Mesenchymal stem cell (in vitro differentiated cells and primary cell): ENCODE measurements at regions not wholly inside any gene's neighbourhood (a gene's known extent, or its start where the extent isn't known, plus 50 kb on each side); places are given as distances from the start of the nearest gene placed in this dataset.

Experiments used
- DNase-seq: peaks from one replicate; pipeline ENCODE4 v3.0.0-alpha.2; 2013
- H2AFZ ChIP-seq: one replicate; pipeline ENCODE4 v1.6.1; 2013; ENCODE audit warnings: low read depth, mild to moderate bottlenecking, control low read depth, inconsistent platforms, low read length, moderate library complexity
- H2AK5ac ChIP-seq: 2 replicates; pipeline ENCODE4 v1.6.1; 2013; ENCODE audit warnings: low read length, moderate library complexity, mild to moderate bottlenecking, inconsistent platforms; ENCODE audit not compliant: severe bottlenecking
- H2BK120ac ChIP-seq: one replicate; pipeline ENCODE4 v1.6.1; 2013; ENCODE audit warnings: low read depth, mild to moderate bottlenecking, inconsistent platforms, low read length, moderate library complexity
- H2BK12ac ChIP-seq, 2 experiments: one replicate each; pipeline ENCODE4 v1.6.1; 2013; ENCODE audit warnings: inconsistent platforms in 2 of 2, low read length in 2 of 2, mild to moderate bottlenecking in 2 of 2, moderate library complexity in 2 of 2, control low read depth in 1 of 2
- H2BK15ac ChIP-seq: one replicate; pipeline ENCODE4 v1.6.1; 2013; ENCODE audit warnings: mild to moderate bottlenecking, low read depth, inconsistent platforms; ENCODE audit not compliant: poor library complexity, severe bottlenecking
- H2BK5ac ChIP-seq: 2 replicates; pipeline ENCODE4 v1.6.1; 2013; ENCODE audit warnings: low read depth, mild to moderate bottlenecking, low read length, control low read depth, inconsistent platforms; ENCODE audit not compliant: poor library complexity, severe bottlenecking
- H3K14ac ChIP-seq, 2 experiments: one replicate each; pipeline ENCODE4 v1.6.1; 2013; ENCODE audit warnings: inconsistent platforms in 2 of 2, low read length in 2 of 2, control low read depth in 1 of 2, mild to moderate bottlenecking in 1 of 2, moderate library complexity in 1 of 2
- H3K18ac ChIP-seq, 2 experiments: one replicate each; pipeline ENCODE4 v1.6.1; 2013; ENCODE audit warnings: inconsistent platforms in 2 of 2, low read length in 2 of 2, control low read depth in 1 of 2, low read depth in 1 of 2, mild to moderate bottlenecking in 1 of 2
- H3K23ac ChIP-seq, 2 experiments: one replicate each; pipeline ENCODE4 v1.6.1; 2013; ENCODE audit warnings: inconsistent platforms in 2 of 2, low read length in 2 of 2, mild to moderate bottlenecking in 2 of 2, moderate library complexity in 2 of 2, control low read depth in 1 of 2
- H3K27ac ChIP-seq: 2 replicates; pipeline ENCODE4 v1.5.1; 2013; ENCODE audit warnings: mild to moderate bottlenecking, moderate library complexity, low read length, control low read depth, inconsistent platforms; ENCODE audit not compliant: poor library complexity, severe bottlenecking
- H3K27me3 ChIP-seq, 2 experiments: 2 replicates each; pipeline versions ENCODE4 v1.6.1 to v1.7.0; 2013; ENCODE audit warnings: low read length in 2 of 2, mild to moderate bottlenecking in 2 of 2, moderate library complexity in 2 of 2, control low read depth in 1 of 2, inconsistent platforms in 1 of 2; ENCODE audit not compliant: control insufficient read depth in 1 of 2, insufficient read depth in 1 of 2
- H3K36me3 ChIP-seq, 2 experiments: 2 replicates each; pipeline versions ENCODE4 v1.6.1 to v1.7.0; 2013; ENCODE audit warnings: low read length in 2 of 2, control low read depth in 1 of 2, inconsistent platforms in 1 of 2, low read depth in 1 of 2, mild to moderate bottlenecking in 1 of 2; ENCODE audit not compliant: insufficient read depth in 2 of 2, control insufficient read depth in 1 of 2
- H3K4ac ChIP-seq, 2 experiments: one replicate each; pipeline ENCODE4 v1.6.1; 2013; ENCODE audit warnings: inconsistent platforms in 2 of 2, low read length in 2 of 2, mild to moderate bottlenecking in 2 of 2, moderate library complexity in 2 of 2, control low read depth in 1 of 2, low read depth in 1 of 2
- H3K4me1 ChIP-seq: 2 replicates; pipeline ENCODE4 v1.6.1; 2013; ENCODE audit warnings: low read depth, low read length, control low read depth; ENCODE audit not compliant: control insufficient read depth, insufficient read depth
- H3K4me2 ChIP-seq: 2 replicates; pipeline ENCODE4 v1.6.1; 2013; ENCODE audit warnings: low read length, mild to moderate bottlenecking, inconsistent platforms; ENCODE audit not compliant: poor library complexity, severe bottlenecking
- H3K4me3 ChIP-seq, 2 experiments: 2 replicates each; pipeline versions ENCODE4 v1.5.1 to v1.7.0; 2013; ENCODE audit warnings: low read length in 2 of 2, mild to moderate bottlenecking in 2 of 2, control low read depth in 1 of 2, low read depth in 1 of 2; ENCODE audit not compliant: insufficient read depth in 1 of 2
- H3K79me1 ChIP-seq: replicated peaks from 2 replicates; pipeline ENCODE4 v1.6.1; 2013; ENCODE audit warnings: mild to moderate bottlenecking, control low read depth, low read length, inconsistent platforms; ENCODE audit not compliant: poor library complexity, severe bottlenecking
- H3K9ac ChIP-seq: 2 replicates; pipeline ENCODE4 v1.7.0; 2013; ENCODE audit warnings: mild to moderate bottlenecking, low read length, moderate library complexity
- H3K9me3 ChIP-seq: 2 replicates; pipeline ENCODE4 v1.7.0; 2013; ENCODE audit warnings: mild to moderate bottlenecking, low read length; ENCODE audit not compliant: control insufficient read depth
- H4K8ac ChIP-seq: one replicate; pipeline ENCODE4 v1.6.1; 2013; ENCODE audit warnings: inconsistent platforms, mild to moderate bottlenecking, low read length, moderate library complexity
- H4K91ac ChIP-seq: one replicate; pipeline ENCODE4 v1.6.1; 2013; ENCODE audit warnings: mild to moderate bottlenecking, low read length, inconsistent platforms
- WGBS: methylation state at CpG from one replicate; pipeline ENCODE4 v1.1.7; 2013; ENCODE audit warnings: mixed read lengths; 5-methylcytosine and 5-hydroxymethylcytosine counted together

DNA sequence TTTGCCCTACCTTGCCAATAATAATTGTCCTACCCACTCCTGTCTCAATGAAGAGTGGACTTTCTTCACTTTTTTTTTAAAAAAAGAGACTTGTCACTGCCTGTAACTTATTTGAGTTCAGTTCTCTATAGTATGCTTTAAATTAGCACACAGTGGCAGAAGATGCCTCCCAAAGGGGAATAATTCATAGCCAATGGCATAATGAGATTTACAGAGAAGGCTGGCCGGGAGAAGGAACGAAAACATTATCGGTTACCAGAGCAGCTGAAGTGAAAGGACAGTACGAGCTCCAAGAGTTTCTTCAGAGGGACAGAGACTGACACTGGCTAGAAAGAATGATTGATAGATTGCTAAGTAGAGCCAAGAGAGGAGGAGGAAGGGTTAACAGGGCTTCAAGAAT, 356.3 kb downstream of the EMP1 start:
- Histone ChIP-seq H3K4me3 (no peak overlapping the region), H4K91ac (no peak overlapping the region), H3K36me3 (no peaks in the 10 kb centered on the region), H3K4me2 (no peak overlapping the region), H3K4ac (no peak overlapping the region), H3K23ac (no peak overlapping the region), H3K4me1 (no peaks in the 10 kb centered on the region), H4K8ac (no peak overlapping the region), H3K27ac (no peak overlapping the region), H2AFZ (no peak overlapping the region), H3K18ac (no peak overlapping the region), H3K9me3 (no peaks in the 10 kb centered on the region), H2AK5ac (no peak overlapping the region), H2BK5ac (no peak overlapping the region), H2BK12ac (no peak overlapping the region), H2BK15ac (no peak overlapping the region), H3K79me1 (no peaks in the 10 kb centered on the region), H3K9ac (no peak overlapping the region), H3K14ac (no peak overlapping the region), H3K27me3 (peaks cover 0 to 5% of the 10 kb centered on the region in 2 experiments), H2BK120ac (no peak overlapping the region)
- no peak for DNase-seq
- 83% methylated on average over 4 of the region's 4 CpGs for WGBS

DNA sequence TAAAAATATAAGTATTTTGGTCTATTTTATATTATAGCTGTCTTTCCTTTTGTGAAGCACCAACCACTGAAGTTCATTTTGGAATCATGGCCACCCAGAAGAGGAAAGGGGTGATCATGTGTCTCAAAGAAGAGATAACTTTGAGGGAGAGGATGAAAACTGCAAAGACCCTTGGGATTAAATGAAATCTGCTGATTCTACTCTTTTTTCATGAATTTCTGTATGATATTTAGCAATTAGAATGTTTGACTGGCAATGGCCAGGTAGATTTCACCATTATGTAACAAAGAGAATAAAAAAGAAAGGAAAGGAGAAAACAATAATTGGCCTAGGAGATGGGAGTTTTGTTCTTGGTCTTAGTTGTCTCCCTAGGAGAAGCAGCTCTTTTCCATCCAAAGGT, 350.8 kb downstream of the EMP1 start:
- no peak overlapping the region for H3K4ac ChIP-seq
- H4K91ac ChIP-seq = no peak overlapping the region
- H3K36me3 ChIP-seq = no peaks in the 10 kb centered on the region
- no peak overlapping the region for H2BK5ac ChIP-seq
- H3K27ac ChIP-seq = no peak overlapping the region
- H3K4me3 ChIP-seq = no peak overlapping the region
- H3K79me1 ChIP-seq = no peaks in the 10 kb centered on the region
- H2BK120ac ChIP-seq = no peak overlapping the region
- H3K9ac ChIP-seq = no peak overlapping the region
- H2AK5ac ChIP-seq = no peak overlapping the region
- peaks cover 0 to 3% of the 10 kb centered on the region in 2 experiments for H3K27me3 ChIP-seq
- no peak overlapping the region for H3K23ac ChIP-seq
- H2BK12ac ChIP-seq = no peak overlapping the region
- H3K14ac ChIP-seq = no peak overlapping the region
- DNase-seq = no peak
- no peak overlapping the region for H3K4me2 ChIP-seq
- H3K18ac ChIP-seq = no peak overlapping the region
- H2BK15ac ChIP-seq = no peak overlapping the region
- H4K8ac ChIP-seq = no peak overlapping the region
- no peaks in the 10 kb centered on the region for H3K4me1 ChIP-seq
- H2AFZ ChIP-seq = no peak overlapping the region
- no peaks in the 10 kb centered on the region for H3K9me3 ChIP-seq

DNA sequence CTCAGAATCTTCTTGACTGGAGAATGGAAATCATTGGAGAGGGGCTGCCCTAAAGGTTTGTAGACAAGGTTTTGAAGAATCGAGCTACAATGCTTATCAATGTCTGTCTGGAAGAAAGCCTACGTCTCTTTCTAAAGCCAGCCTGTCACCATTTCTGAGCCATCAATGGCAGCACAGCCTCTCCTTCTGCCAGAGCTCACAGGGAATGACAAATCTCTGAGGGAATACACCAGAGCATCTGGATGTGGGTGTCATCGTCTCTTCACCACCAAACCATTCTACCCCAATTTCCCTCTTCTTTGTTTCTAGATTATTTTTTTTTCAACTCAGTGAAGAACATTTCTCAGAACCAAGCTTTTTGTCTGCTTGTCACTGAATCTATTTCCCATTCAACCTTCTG, 349.7 kb downstream of the EMP1 start:
- H3K36me3 ChIP-seq = no peaks in the 10 kb centered on the region
- H3K9ac ChIP-seq = no peak overlapping the region
- H3K4ac ChIP-seq = no peak overlapping the region
- H4K8ac ChIP-seq = no peak overlapping the region
- no peak overlapping the region for H2BK5ac ChIP-seq
- no peak overlapping the region for H2BK15ac ChIP-seq
- no peak overlapping the region for H3K14ac ChIP-seq
- H3K4me2 ChIP-seq = no peak overlapping the region
- H2BK12ac ChIP-seq = no peak overlapping the region
- no peak overlapping the region for H4K91ac ChIP-seq
- no peaks in the 10 kb centered on the region for H3K27me3 ChIP-seq
- no peak overlapping the region for H3K4me3 ChIP-seq
- DNase-seq = no peak
- H3K4me1 ChIP-seq = no peaks in the 10 kb centered on the region
- 80% methylated on average over 3 of the region's 3 CpGs for WGBS
- no peak overlapping the region for H2BK120ac ChIP-seq
- no peak overlapping the region for H3K23ac ChIP-seq
- H2AK5ac ChIP-seq = no peak overlapping the region
- H3K9me3 ChIP-seq = no peaks in the 10 kb centered on the region
- no peak overlapping the region for H2AFZ ChIP-seq
- no peak overlapping the region for H3K27ac ChIP-seq
- no peaks in the 10 kb centered on the region for H3K79me1 ChIP-seq
- no peak overlapping the region for H3K18ac ChIP-seq

DNA sequence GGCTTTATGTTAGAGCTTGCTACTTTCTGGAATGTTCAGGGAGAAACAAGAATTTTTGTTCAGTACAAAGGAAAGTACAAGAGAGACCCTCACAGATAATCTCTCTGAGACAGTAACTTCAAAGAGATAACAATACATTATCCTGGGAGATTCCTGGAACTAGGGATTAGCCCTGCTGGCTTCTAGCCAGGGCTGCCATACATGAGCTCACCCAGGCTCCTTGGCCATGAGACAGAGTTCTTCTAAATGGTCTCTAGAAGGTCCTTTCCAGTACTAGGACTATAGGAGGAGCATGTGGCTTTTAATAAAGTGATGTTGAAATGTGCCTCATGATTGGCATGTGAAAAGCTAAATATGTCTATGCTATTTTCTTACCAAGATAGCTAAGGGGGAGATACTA, 342.5 kb downstream of the EMP1 start:
- DNase-seq = no peak
- Histone ChIP-seq H3K18ac (no peak overlapping the region), H2AFZ (no peak overlapping the region), H2AK5ac (no peak overlapping the region), H3K4me3 (no peak overlapping the region), H3K79me1 (no peaks in the 10 kb centered on the region), H3K27me3 (no peaks in the 10 kb centered on the region), H3K36me3 (no peaks in the 10 kb centered on the region), H3K9me3 (no peaks in the 10 kb centered on the region), H2BK15ac (no peak overlapping the region), H3K23ac (no peak overlapping the region), H3K14ac (no peak overlapping the region), H4K91ac (no peak overlapping the region), H2BK12ac (no peak overlapping the region), H3K4me1 (no peaks in the 10 kb centered on the region), H2BK120ac (no peak overlapping the region), H3K27ac (no peak overlapping the region), H4K8ac (no peak overlapping the region), H2BK5ac (no peak overlapping the region), H3K4ac (no peak overlapping the region), H3K9ac (no peak overlapping the region), H3K4me2 (no peak overlapping the region)
